ENCODE measurements at regions not wholly inside any gene's neighbourhood (a gene's known extent, or its start where the extent isn't known, plus 50 kb on each side); places are given as distances from the start of the nearest gene placed in this dataset.

DNA sequence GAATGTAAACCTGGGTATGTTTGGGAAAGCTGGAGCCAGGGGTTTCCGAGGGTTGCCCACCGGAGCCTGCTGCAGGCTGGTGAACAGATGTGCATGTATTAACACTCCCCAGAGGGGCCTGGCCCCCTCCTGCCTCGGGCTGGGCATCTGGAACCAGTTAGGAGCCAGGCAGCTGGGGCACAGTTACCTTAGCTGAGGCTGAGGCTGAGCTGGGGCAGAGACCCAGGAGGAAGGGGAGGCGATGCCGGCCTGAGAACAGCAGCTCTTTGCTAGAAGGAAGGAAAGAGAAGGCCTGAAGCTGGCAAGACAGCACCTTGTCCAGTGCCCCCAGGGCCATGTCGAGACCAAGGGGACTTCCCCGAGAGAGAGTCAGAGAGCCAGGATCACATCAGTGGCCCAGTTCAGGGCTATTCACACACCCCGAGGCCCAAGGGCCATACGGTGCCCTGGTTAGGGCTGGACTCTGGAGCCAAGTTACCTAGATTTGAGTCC, 65.8 kb downstream of the RMI2 start:
- BruUV-seq (replicated peaks) = no TSS peak
- no peak overlapping the region for H3K4me2 ChIP-seq

DNA sequence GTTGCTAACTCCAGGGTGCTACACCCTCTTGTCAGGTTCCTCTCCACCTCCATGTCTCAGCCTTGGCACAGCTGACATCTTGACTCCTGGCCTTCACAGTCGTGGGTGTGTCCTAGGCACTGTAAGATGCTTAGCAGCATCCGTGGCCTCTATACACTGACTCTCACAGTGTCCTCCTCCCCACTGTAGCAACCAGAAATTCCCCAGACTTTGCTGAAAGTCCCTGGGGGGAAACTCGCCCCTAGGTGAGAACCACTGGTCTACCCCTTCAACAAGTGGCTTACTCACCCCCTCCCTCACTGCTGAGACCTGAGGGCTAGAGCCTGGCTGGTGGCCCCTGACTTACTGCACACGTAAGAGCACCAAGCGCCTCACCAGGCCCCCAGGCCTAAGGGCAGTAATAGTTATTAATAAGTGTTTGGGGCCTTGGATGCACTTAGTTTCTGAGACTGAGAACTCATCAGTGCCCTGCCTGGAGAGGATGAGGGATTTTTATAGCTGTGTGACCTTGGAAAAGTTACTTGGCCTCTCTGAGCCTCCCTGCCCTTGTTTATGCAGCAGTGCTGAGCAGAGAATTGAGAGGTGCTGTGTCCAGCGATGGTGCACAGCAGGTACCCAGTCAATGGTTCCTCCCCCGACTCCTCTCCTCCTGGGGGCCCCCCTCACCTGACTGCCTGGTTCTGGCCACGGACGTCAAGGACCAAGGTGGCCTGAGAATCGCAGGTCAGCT, 67.1 kb downstream of the RMI2 start:
- Histone ChIP-seq H3K4me1 (replicated peaks; ENCODE audit: insufficient read depth) (no peaks in the 10 kb centered on the region), H3K9me2 (ENCODE audit: insufficient read depth) (no peaks in the 10 kb centered on the region), H3K9me3 (ENCODE audit: insufficient read depth, low read depth) (no peaks in the 10 kb centered on the region), H3K27ac (no peak overlapping the region), H3K27me3 (ENCODE audit: insufficient read depth, low read depth) (no peaks in the 10 kb centered on the region), H3K79me2 (ENCODE audit: low read depth) (no peaks in the 10 kb centered on the region), H3K36me3 (ENCODE audit: low read depth) (no peaks in the 10 kb centered on the region), H3K4me2 (no peak overlapping the region), H3F3A (ENCODE audit: insufficient read depth, low read depth) (no peaks in the 10 kb centered on the region), H4K20me1 (ENCODE audit: insufficient read depth) (no peaks in the 10 kb centered on the region), H2AFZ (no peak overlapping the region), H3K4me3 (no peak overlapping the region)
- intact Hi-C loops (cut with micrococcal nuclease; ENCODE audit: unreplicated experiment) = no loop called here
- TF ChIP-seq EZH2 (IDR thresholded peaks at IDR 0.05; ENCODE audit: low read depth) (no peak), CTCF (conservative IDR thresholded peaks at IDR 0.05) (no peak)
- BruUV-seq (replicated peaks) = no TSS peak
- no peak for DNase-seq
- ChIA-PET CTCF (interaction anchor here (0.6 kb wide), 1 partner anchor 453 kb away, joined by 4 read pairs; no protein-coding TSS in a partner anchor), POLR2A (ENCODE audit: unreplicated experiment) (no interaction called here)

More for the DNA sequence above, 65.8 kb downstream of the RMI2 start:
- POLR2A ChIA-PET (ENCODE audit: unreplicated experiment) = no interaction called here
- Histone ChIP-seq H3K36me3 (ENCODE audit: low read depth) (no peaks in the 10 kb centered on the region), H3F3A (ENCODE audit: insufficient read depth, low read depth) (no peaks in the 10 kb centered on the region), H3K27me3 (ENCODE audit: insufficient read depth, low read depth) (no peaks in the 10 kb centered on the region), H3K79me2 (ENCODE audit: low read depth) (no peaks in the 10 kb centered on the region), H3K9me2 (ENCODE audit: insufficient read depth) (no peaks in the 10 kb centered on the region), H2AFZ (no peak overlapping the region), H4K20me1 (ENCODE audit: insufficient read depth) (no peaks in the 10 kb centered on the region), H3K4me3 (no peak overlapping the region), H3K27ac (no peak overlapping the region), H3K9me3 (ENCODE audit: insufficient read depth, low read depth) (no peaks in the 10 kb centered on the region), H3K4me1 (replicated peaks; ENCODE audit: insufficient read depth) (no peaks in the 10 kb centered on the region)
- intact Hi-C loops (cut with micrococcal nuclease; ENCODE audit: unreplicated experiment) = no loop called here
- no peak for TF ChIP-seq EZH2 (IDR thresholded peaks at IDR 0.05; ENCODE audit: low read depth)
- no peak for TF ChIP-seq CTCF (conservative IDR thresholded peaks at IDR 0.05)
- no peak for DNase-seq
- CTCF ChIA-PET = no interaction called here

DNA sequence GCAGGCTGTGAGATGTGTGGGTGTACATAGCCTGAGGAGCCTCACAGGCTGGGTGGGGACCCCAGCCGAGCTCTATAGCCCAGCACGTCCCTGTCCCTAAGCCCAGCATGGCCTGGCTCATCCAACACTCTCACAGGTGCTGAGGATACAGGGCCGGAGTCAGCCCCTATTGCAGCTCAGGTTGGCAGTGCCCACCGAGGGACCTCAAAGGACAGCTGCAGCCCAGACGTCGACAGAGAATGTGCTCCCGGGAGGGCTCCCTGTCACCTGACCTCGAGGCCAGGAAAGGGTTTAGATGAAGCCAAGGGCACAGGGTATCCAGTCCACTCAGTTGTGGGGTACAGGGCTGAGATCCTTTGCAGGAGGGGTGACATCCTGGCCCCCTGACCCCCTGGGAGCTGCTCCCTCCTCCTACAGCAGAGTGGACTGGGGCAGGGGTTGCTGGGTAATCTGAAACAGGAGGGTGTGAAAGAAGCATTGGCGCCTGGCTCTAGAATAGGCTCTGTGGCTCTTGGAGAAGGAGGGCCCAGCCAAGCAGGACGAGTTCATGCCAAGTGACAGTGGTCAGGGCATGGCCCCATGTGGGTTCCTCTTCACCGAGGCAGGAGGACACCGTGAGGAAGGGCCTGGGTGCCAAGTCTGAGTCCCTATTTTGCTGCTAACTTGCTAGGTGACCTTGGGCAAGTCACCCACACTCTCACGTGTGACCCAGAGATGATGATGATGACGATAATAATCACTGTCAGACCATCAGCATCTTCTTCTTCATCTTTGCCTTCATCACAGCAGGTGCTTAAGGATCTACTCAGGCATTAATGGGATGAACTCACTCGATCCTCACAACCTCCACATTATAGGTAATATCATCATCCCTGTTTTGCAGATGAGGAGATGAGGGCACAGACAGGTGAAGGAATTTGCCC, 68.0 kb downstream of the RMI2 start:
- no peaks in the 10 kb centered on the region for H3K9me3 ChIP-seq (ENCODE audit: insufficient read depth, low read depth)
- H4K20me1 ChIP-seq (ENCODE audit: insufficient read depth) = no peaks in the 10 kb centered on the region
- no peaks in the 10 kb centered on the region for H3F3A ChIP-seq (ENCODE audit: insufficient read depth, low read depth)
- no peaks in the 10 kb centered on the region for H3K4me1 ChIP-seq (replicated peaks; ENCODE audit: insufficient read depth)
- POLR2A ChIA-PET (ENCODE audit: unreplicated experiment) = no interaction called here
- CTCF ChIA-PET = no interaction called here
- intact Hi-C loops (cut with micrococcal nuclease; ENCODE audit: unreplicated experiment) = no loop called here
- no TSS peak for BruUV-seq (replicated peaks)
- no peak overlapping the region for H3K4me3 ChIP-seq
- no peaks in the 10 kb centered on the region for H3K9me2 ChIP-seq (ENCODE audit: insufficient read depth)
- no peak for DNase-seq
- no peak overlapping the region for H3K27ac ChIP-seq
- H2AFZ ChIP-seq = no peak overlapping the region
- no peaks in the 10 kb centered on the region for H3K79me2 ChIP-seq (ENCODE audit: low read depth)
- no peaks in the 10 kb centered on the region for H3K27me3 ChIP-seq (ENCODE audit: insufficient read depth, low read depth)
- H3K36me3 ChIP-seq (ENCODE audit: low read depth) = no peaks in the 10 kb centered on the region
- H3K4me2 ChIP-seq = no peak overlapping the region
- TF ChIP-seq EZH2 (IDR thresholded peaks at IDR 0.05; ENCODE audit: low read depth) (no peak), CTCF (conservative IDR thresholded peaks at IDR 0.05) (no peak)

Data from PC-9 (cell line).